Lower lobe of right lung (tissue), 2 donors: ENCODE measurements at regions not wholly inside any gene's neighbourhood (a gene's known extent, or its start where the extent isn't known, plus 50 kb on each side); places are given as distances from the start of the nearest gene placed in this dataset.

ENCODE experiments used
- ATAC-seq, 2 donors: fragments of 200-7000 bp; cut with Tn5 transposase; one replicate each; pipeline ENCODE4 v1.9.1; 2020 to 2022; ENCODE audit warnings: mild to moderate bottlenecking in 2 of 2, moderate library complexity in 2 of 2
- DNase-seq: peaks from one replicate; pipeline ENCODE4 v3.0.0-alpha.2; 2020
- H3K27ac ChIP-seq: fragments of 200-600 bp; one replicate; pipeline ENCODE4 v1.8.0; 2022
- H3K27me3 ChIP-seq: fragments of 200-600 bp; one replicate; pipeline ENCODE4 v1.8.0; 2022; ENCODE audit warnings: low read depth
- H3K36me3 ChIP-seq: fragments of 200-600 bp; one replicate; pipeline ENCODE4 v1.8.0; 2022; ENCODE audit warnings: mild to moderate bottlenecking
- H3K4me1 ChIP-seq: fragments of 200-600 bp; one replicate; pipeline ENCODE4 v1.8.0; 2022
- H3K4me3 ChIP-seq: fragments of 200-600 bp; one replicate; pipeline ENCODE4 v1.8.0; 2022; ENCODE audit warnings: mild to moderate bottlenecking
- H3K9me3 ChIP-seq: fragments of 200-600 bp; one replicate; pipeline ENCODE4 v1.8.0; 2022
- CTCF ChIP-seq: fragments of 200-600 bp; IDR thresholded peaks from one replicate; pipeline ENCODE4 v1.8.0; 2022; ENCODE audit warnings: antibody characterized with exemption, mild to moderate bottlenecking
- intact Hi-C: fragments of 100-400 bp; cut with DNase I; formaldehyde crosslinking; loops from one replicate; pipeline ENCODE4 v1.11.0; 2022
- donor health status: DM: no; HTN: yes; CAD: no; lungs with severe emphysema.

DNA sequence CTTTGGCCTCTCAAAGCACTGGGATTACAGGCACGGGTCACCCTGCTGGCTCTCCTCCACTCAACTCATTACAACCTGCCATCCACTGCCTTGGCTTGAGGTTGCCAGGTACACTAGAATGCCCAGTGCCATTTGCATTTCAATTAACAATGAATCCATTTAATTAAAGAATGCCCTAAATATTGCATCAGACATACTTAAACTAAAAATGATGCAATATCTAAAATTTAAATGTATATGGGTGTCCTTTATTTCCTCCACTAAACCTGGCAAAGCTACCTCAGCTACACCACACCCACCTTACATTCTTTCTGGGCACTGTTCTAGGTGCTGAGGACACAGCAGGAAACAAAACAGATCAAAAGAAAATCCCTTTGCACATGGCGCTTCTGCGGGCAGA lies 382.2 kb upstream of the ZFHX3 start:
- Histone ChIP-seq H3K27me3 (no peaks in the 10 kb centered on the region), H3K9me3 (no peaks in the 10 kb centered on the region), H3K27ac (no peak overlapping the region), H3K4me3 (no peak overlapping the region), H3K4me1 (no peaks in the 10 kb centered on the region), H3K36me3 (no peaks in the 10 kb centered on the region)
- DNase-seq (no peak), ATAC-seq (no peak)
- TF ChIP-seq CTCF: no peak
- intact Hi-C loops: no loop called here

- H3K4me1 ChIP-seq: no peaks in the 10 kb centered on the region
- no peaks in the 10 kb centered on the region for H3K9me3 ChIP-seq
- no peak overlapping the region for H3K27ac ChIP-seq
- no peaks in the 10 kb centered on the region for H3K27me3 ChIP-seq
- no peak overlapping the region for H3K4me3 ChIP-seq
- ATAC-seq (no peak), DNase-seq (no peak)
- intact Hi-C loops: no loop called here
- TF ChIP-seq CTCF: no peak
- no peaks in the 10 kb centered on the region for H3K36me3 ChIP-seq
Observed at GRCh38 chr16:73428121-73428520, 380.2 kb upstream of the ZFHX3 start.

DNA sequence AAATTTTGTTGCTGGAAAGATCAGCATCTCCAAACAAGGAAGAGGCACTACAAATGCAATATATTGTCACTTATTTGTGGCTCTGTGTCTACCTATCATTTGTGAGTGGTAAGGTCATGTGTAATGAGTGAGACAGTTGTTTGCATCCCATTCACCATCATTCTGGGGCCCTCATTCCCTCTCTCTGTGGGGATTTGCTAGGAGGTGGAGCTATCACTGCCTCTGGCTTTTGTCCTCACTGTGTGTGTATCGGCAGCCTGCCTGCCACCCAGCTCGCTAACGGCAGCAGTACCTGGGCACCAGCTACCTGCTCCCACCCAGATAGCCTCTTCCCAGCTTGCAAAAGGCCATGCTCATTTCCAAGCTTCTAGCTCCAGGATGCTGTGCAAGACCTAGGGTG lies 379.2 kb upstream of the ZFHX3 start:
- no peaks in the 10 kb centered on the region for H3K4me1 ChIP-seq
- no peaks in the 10 kb centered on the region for H3K27me3 ChIP-seq
- ATAC-seq (no peak), DNase-seq (no peak)
- no peaks in the 10 kb centered on the region for H3K36me3 ChIP-seq
- H3K9me3 ChIP-seq: no peaks in the 10 kb centered on the region
- intact Hi-C loops: no loop called here
- no peak for TF ChIP-seq CTCF
- H3K4me3 ChIP-seq: no peak overlapping the region
- H3K27ac ChIP-seq: no peak overlapping the region

DNA sequence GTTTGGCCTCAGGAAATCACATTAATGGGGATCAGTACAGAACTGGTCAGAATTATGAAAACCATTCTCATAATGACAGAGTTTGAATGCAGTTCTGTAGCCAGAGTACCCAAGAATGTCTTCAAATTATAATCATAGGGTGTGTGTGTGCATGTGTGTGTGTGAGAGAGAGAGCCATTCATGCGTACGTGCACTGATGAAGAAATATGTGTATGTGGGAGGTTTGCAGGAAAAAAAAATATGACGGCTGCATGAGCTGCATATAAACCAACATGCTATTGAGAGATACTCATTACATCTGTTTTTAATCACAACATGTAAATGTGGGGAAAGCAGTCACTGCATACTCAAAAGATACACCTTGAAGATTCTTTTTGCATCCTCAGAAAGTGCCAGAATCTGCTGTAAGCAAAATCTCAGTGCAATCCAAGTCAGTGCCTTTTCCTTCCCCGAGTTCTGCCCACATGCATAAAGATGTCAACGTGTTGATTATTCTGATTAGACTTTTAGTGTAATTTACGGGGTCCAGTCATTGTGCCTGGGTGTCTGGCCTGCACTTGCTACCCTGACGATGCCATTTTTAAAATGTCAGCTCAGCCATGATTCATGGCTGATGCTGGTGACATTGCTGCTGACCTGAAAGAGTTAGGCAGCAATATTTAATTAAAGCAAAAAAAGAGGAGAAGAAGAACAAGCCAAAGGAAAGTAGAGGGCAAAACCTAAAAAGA lies 378.7 kb upstream of the ZFHX3 start:
- H3K9me3 ChIP-seq: no peaks in the 10 kb centered on the region
- H3K27ac ChIP-seq: no peak overlapping the region
- no peak overlapping the region for H3K4me3 ChIP-seq
- ATAC-seq (no peak), DNase-seq (no peak)
- intact Hi-C loops: no loop called here
- no peaks in the 10 kb centered on the region for H3K27me3 ChIP-seq
- no peak for TF ChIP-seq CTCF
- no peaks in the 10 kb centered on the region for H3K36me3 ChIP-seq
- no peaks in the 10 kb centered on the region for H3K4me1 ChIP-seq

DNA sequence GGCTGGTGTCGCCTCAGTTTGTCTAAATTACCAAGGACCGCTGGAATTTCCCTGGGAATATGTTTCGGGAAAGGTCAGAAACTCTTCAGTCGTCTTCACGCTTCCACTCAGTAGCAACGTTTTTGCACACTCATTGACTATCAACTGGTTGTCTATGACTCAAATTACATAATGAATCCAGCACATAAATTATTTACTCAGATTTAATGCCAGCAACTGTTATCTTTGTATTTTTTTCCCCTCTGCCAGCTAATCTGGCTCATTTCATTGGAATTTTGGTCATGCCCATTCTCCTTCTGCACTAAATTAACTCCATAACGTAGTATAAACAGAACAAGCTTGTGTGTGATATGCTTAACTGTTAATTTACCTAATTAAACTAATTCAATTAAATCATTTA lies 372.7 kb upstream of the ZFHX3 start:
- Histone ChIP-seq H3K9me3 (no peaks in the 10 kb centered on the region), H3K27ac (no peak overlapping the region), H3K4me3 (no peak overlapping the region), H3K27me3 (no peaks in the 10 kb centered on the region), H3K4me1 (no peaks in the 10 kb centered on the region), H3K36me3 (no peaks in the 10 kb centered on the region)
- intact Hi-C loops: no loop called here
- DNase-seq (no peak), ATAC-seq (no peak)
- no peak for TF ChIP-seq CTCF

DNA sequence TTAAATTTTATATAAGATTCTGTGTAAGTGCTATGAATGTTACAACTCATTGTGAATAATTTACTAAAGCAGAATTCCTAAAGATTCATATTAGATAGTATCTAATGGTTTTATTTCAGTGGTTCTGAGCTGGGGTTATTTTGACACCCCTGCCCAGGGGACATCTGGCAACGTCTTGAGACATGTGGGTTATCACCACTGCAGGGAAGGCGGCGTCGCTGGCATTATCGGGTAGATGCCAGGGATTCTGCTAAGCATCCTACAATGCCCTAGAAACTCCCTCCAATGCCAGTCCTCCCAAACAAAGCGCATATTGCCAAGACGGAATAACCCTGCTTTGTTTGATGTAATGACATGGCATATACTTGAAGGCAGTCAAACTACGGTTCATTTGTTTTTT lies 372.3 kb upstream of the ZFHX3 start:
- Histone ChIP-seq H3K4me3 (no peak overlapping the region), H3K9me3 (no peaks in the 10 kb centered on the region), H3K36me3 (no peaks in the 10 kb centered on the region), H3K27me3 (no peaks in the 10 kb centered on the region), H3K4me1 (no peaks in the 10 kb centered on the region), H3K27ac (no peak overlapping the region)
- no peak for TF ChIP-seq CTCF
- no peak for DNase-seq
- intact Hi-C loops: no loop called here
- ATAC-seq: no peak
